ENCODE measurements at regions not wholly inside any gene's neighbourhood (a gene's known extent, or its start where the extent isn't known, plus 50 kb on each side); places are given as distances from the start of the nearest gene placed in this dataset.
"Not testable (repeated sequence)": the region's sequence is repeated elsewhere in the genome, so short reads cannot be mapped to it uniquely, and the experiment has no call there.

DNA sequence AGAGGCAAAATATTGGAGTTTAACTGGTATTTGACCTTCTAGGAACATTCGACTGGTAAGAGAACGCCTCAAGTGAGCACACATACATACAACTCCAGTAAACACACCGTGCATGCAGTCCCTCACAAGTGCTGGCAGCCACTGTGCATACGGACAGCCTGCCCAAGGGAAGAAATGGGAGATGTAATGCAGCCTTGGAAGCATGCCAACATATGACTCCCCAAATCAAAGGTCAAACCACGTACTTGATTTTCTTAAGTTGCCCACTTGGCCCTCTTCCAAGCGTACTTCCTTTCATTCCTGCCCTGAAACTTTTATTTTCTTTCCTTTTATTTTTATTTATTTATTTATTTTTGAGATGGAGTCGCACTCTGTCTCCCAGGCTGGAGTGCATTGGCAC lies 206.6 kb downstream of the SPRY1 start:
- DNase-seq: peak; percentile 8

DNA sequence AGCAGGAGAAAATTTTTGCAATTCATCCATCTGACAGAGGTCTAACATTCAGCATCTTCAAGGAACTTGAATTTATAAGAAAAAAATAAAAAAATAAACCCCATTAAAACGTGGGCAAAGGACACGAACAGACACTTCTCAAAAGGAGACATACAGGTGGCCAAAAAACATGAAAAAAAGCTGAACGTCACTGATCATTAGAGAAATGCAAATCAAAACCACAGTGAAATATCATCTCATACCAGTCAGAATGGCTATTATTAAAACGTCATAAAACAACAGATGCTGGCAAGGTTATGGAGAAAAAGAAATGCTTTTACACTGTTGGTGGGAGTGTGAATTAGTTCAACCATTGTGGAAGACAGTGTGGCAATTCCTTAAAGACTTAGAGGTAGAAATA lies 209.2 kb downstream of the SPRY1 start:
- DNase-seq: not testable (repeated sequence)

DNA sequence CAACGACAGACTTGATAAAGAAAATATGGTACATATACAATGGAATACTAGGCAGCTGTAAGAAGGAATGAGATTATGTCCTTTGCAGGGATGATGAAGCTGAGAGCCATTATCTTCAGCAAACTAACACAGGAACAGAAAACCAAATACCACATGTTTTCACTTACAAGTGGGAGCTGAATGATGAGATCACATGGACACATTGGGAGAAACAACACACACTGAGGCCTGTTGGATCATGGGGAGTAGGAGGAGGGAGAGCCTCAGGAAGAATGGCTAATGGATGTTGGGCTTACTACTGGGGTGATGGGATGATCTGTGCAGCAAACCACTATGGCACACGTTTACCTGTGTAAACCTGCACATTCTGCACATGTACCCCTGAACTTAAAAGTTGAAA lies 209.7 kb downstream of the SPRY1 start:
- DNase-seq: no peak

DNA sequence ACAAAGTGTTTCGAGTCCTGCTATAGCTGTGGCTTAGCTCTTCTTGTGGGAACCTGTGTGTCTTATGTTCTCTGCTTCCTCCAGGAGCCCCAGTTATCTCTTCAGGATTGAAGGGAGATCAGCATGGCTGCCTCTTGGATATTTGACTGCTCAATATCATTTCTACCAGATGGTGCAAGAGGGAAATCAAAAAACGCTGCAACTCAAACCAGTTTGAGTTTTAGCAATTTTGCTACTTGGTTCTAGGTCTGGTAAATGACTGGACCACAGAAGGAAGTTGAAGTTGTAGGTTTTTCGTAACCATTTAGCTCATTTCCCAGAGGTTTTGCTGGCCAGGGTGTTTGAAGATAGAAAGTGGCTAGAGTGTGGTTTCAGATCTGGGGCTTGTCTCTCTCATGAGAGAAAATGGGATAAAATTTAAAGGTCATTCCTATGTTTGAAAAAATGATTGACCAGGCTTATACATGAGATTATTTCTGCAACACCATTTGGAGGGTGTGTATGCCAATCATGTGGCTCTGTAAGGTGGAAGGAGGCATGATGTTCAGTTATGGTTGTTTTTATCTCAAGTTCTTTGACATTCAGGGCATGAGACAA lies 210.4 kb downstream of the SPRY1 start:
- DNase-seq: no peak

DNA sequence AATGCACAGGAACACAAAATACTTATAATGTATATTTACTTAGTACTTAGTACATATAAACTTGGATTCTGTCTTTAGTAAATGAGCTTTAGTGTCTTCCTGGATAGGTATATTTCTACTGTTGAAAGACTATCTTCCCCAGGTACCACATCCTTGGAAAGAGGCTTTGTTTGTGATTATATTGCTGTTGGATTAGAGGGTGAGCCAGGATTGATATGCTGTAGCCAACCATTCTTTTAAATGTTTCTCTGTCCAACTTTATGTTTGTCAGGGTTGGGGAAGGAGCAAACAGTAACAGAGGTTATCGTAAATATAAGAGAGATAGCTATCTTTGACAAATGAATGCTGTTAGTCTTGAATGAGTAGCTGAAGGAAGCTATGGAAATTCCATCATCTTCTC lies 213.2 kb downstream of the SPRY1 start:
- DNase-seq: no peak

DNA sequence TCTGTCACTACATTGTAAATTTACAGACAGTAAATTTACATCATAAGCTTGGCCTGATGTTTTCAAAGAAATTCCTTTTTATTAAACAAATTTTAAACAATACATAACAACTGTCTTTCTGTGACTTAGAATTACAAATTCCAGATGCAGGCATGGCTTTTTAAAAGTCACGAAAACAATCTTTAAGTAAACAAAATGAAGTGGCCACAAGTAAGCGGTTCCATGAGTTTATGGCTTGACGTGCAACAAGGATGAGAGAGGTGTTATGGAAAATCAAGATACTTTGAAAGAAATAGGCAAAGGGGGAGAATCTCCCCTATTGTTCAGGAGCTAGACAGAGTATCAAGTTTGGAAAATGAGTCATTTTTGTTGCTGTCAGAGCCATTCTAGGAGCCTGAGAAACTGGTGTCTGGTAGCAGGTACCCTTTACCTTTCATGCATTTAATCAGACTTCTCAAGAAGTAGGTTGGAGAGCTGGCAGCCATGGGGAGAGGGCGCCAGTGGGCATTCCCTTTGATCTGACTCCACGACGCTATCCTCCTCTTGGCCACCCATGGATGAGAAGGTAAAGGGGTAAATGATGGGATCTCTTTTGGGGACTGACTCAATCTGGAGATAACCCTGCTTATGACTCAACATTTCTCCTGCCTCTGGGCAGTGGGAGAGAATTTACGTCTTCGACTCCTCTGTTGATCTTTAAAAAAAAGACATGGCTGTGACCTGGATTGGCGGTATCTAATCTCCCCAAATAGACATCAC lies 217.2 kb downstream of the SPRY1 start:
- no peak for DNase-seq

DNA sequence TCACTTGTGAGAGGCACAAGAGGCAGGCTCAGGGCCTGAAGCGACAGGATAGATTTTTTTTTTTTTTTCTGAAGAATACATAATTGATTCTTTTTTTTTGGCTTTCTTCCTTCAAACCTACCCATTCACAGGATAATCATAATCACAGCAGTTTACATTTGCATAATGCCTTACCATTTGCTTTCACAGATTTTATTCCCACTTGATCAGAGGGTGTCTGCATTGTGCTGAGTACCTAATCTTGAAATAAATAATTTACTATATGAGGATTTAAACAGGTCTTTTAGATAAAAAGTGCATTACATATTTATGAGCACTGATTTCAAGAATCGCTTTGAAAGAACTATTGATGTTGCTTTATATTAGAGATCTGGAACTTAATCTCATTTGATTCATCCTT lies 219.3 kb downstream of the SPRY1 start:
- no peak for DNase-seq

DNA sequence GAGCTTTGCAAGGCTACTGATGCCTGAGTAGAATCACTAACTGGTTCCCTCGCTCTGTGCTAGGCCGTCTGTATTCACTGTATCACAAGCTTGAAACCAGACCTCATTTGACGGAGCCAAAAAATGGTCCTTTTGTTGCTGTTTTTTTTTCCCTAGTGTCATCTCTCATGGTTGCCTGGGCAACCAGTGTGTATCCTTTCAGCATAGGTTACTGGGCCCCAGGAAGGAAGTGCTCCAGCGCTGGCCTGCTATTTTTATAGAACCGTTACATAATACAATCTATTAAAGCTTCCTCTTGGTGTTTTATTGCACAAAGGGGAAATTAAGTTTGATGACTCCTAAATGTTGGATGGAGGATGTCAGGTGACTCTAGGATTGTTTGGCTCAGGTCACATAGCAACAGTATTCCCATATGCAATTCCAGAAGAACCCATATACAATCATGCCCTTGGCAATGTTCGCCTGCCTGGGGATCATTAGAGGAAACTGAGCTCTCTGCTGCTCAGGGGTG lies 220.4 kb downstream of the SPRY1 start:
- DNase-seq: no peak

DNA sequence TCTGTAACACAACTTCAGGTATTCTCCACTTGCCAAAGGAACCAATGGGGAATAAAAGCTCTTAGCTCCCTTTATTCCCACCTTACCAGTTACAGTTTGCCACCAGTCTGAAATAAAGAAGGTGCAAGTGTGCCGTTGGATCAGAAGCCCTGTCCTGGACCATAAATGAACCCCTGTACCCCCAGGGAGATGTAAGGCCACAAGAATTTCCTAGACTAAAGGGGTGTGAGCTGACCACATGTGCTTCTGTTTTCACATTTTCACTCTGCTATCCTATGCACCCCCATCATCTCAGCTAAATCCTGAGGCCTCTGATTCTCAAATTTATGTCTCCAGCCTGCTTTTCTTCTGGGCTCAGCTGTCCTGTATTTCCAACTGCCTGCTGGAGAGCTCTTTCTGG lies 221.2 kb downstream of the SPRY1 start:
- no peak for DNase-seq

DNA sequence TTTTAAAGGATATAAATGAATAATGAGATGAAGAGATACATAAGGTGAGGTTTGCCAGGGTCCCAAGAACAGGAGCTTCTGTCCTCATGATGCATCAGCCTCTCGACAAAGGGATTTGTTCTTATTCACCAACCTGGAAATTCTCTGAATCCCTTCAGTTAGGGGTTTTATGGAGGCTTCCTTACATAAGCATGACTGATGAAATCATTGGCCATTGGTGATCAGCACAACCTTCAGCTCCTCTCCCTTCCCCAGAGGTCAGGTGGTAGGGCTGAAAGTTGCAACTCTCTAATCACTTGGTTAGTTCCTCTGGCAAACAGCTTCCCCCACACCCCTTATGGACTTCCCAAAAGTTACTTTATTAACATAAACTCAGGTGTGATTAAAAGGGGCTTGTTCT lies 222.0 kb downstream of the SPRY1 start:
- no peak for DNase-seq

DNA sequence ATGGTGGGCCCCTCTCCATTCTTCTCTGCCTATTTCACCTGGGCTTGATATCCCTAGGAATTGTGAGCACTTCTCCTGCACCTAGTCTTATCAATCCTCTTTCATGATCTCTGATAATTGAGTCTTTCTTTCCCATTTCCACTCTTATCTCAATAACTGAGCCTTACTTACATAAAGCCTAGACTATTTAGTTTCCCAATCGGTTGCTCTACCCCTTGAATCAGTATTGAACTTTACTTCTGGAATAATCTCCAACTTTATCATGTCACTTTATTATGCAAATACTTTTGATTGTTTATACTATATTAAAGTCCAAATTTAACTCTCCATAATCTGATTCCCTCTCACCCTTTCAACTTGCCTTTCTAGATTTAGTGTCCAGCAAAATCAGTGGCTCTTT lies 222.7 kb downstream of the SPRY1 start:
- no peak for DNase-seq

DNA sequence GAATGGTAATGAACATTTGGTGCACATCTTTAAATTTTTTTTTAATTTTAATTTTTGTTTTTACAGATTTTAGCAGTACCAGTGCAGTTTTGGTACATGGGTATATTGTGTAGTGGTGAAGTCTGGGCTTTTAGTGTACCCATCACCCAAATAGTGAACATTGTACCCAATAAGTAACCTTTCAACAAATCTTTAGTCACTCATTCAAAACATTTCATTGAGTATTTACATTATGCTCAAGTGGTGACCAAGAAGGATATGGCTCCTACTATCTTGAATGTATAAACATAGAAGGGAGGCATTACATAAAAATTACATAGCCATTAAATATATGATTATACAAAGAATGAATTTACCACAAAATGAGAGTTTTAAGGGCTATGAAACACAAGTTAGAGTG lies 223.3 kb downstream of the SPRY1 start:
- DNase-seq: no peak

DNA sequence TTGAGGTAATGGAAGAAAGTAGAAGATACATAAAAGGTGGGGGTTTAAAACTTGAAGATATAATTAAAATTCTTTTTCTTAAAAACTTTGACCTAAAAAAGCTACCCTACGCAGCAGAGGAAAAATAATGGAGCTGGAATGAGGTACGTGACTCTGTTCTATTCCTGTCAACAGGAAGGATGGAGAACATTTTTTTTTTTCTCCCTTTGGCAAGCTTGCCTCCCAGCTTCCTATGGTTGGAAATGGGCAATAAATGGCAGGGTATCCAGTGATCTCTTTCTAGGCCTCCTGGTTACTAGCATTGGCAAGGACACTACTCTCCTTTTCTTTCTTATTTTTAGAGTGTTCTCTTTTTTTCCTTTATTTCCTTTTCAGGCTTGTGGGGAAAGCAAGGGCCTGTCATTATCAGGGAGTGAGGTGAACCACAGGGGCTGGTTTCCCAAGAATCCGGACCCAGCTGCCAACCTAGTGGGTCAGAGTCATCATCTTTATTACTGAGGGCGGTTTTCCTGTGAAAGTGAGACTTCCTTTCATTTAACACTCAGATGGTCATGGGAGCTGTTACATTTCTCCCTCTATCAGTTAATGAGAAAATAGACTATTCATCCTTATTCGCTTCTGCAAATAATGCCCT lies 224.6 kb downstream of the SPRY1 start:
- DNase-seq: no peak

DNA sequence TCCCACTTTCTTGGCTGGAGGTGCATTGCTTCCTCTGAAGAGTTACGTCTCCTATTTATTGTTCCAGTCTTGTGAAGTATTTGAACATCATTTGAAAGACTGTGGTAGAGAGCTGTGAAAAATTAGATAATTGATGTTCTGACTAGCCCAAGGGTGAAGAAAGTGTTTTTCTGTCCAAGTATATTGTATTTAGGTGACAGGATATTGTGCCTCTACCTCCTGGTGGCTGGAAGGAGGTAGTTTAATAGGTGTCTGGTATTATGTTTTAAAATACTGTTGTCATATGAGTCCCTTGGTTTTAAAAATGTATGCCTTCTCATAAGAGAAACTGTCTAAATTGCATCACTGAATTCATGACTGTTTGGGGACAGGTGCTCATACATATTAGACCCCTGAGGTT lies 226.0 kb downstream of the SPRY1 start:
- no peak for DNase-seq

DNA sequence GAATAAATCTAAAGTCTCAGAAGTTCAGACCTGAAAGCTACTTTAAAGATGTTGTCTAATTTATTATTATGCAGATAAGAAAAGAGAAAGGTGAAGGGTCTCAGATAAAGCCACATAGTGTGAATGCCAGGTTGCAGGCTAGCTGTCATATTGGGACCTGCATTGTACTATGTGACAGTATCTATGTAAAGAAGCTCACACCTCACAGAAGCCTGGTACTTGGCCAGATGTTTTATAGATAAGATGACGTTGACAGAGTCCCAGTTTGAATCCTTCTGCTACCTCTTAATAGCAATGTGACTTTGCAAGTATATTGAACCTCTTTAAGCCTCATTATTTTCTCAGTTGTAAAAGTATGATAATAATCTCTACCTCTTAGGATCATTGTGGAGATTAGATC lies 227.0 kb downstream of the SPRY1 start:
- no peak for DNase-seq

DNA sequence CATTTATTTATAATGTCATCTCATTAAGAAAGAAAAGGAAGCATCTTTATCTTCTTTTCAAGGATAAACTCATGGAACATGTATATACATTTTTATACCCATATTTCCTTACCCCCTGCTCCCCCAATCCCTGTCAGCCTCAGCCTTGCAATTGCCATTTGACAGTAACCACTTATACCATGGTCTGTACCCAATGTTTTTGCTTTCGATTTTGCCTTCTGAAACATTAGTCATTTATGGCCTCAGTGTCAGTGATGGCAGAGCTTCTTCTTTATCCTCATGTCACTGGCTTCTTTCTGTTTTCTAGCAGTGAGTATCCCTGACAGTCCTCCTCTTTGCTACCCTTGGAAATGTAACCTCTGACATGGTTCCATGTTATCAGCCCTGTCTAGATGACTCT lies 228.4 kb downstream of the SPRY1 start:
- no peak for DNase-seq

DNA sequence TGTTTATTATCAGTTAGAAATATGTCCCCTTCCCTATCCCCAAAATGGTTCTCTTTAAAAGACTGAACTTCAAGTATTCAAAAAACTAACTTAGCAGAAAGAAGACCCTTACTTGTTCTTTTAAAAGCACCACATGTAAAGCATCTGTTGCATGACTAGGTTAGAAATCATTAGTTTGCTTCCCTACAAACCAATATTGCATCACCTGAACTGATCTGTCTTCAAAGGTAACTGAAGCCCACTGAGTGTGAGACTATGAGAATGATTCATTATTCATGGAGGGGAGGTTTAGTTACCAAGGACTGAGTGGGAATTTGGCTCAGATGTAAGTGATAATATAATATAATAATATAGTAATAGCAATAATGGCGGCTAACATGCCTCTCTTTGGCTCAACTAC lies 231.7 kb downstream of the SPRY1 start:
- no peak for DNase-seq

DNA sequence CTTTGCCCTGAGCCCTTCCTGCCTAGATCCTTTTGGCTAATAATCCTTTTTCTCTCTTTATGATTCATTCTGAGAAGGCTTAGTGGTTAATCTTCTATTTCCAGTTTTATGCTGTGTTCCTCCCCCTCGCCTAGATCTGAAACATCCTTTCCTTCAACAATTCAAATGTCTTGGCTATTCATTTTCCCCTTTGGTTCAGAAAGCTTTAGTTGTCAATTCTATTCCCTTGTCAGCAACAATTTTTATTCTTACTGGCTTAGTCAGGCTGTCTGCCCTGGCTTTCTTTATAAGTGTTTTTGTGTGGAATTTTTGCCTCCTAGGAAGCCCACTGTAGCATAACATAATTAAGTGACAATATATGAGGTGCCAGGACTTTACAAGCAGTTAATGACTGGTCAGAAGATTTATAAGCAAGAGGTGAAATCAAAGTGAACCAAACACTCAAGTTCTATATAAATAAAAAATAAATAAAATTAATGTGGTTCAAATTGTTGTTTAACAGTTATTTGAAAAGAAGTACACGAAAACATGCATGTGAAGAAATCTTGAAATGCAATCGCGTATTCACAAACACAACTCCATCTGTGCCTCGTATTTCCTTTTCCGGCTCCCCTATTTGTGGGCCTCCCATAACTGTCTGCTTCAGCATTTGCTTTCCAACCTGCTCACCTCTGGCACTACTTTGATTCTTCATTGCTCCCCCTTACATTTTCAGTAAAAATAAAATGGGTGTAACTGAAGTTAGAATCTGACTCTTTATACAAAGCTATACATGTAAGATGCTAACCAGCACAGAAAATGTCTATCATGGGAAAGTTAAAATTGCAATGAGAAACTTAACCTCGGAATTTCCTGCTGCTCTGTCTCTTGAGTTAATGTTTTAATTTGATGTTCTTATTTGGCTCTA lies 235.4 kb downstream of the SPRY1 start:
- no peak for DNase-seq

DNA sequence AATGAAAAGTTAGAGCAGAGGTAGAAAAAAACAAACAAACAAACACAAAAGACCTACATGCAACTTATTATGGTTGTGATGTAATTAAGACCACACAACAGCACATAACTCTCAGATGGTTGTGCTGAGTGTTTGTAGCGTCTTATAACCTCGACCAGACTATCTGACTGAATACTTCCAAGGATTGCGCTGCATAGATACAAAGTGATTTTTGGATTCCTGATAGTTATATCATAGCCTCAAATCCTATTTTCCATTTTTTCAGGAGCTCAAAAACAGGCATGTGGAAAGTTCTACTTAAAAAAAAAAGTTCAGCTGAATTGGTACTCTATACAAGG lies 236.1 kb downstream of the SPRY1 start:
- DNase-seq: no peak

DNA sequence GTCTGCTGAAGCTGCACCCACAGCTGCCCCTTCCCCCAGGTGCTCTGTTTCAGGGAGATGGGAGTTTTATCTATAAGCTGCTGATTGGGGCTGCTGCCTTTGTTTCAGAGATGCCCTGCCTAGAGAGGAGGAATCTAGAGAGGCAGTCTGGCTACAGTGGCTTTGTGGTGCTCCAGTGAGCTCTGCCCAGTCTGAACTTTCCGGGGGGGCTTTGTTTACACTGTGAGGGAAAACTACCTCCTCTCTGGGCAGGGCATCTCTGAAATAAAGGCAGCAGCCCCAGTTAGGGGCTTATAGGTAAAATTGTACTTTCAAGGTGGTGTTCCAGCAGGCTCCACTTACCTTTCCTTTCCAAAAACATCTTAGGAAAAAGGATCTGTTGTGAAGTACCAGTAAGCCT lies 242.2 kb downstream of the SPRY1 start:
- DNase-seq: no peak

DNA sequence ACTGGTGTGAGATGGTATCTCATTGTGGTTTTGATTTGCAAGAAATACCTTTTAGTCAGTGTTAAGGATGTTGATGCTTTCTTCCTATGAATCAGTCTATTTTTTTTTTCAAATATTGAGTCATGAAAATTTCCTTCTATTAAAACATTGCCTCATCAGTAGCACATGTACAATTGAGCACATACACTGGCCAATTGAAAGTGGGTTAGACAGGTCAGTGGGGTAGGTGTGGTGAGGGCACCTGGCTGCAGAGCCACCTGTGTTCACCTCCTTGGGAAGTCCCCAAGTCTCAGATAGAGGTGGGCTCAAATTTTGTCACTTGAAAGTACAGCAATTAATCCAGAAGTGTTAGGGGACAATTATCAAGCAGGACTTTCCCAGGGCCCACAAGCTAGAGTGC lies 243.7 kb downstream of the SPRY1 start:
- no peak for DNase-seq

DNA sequence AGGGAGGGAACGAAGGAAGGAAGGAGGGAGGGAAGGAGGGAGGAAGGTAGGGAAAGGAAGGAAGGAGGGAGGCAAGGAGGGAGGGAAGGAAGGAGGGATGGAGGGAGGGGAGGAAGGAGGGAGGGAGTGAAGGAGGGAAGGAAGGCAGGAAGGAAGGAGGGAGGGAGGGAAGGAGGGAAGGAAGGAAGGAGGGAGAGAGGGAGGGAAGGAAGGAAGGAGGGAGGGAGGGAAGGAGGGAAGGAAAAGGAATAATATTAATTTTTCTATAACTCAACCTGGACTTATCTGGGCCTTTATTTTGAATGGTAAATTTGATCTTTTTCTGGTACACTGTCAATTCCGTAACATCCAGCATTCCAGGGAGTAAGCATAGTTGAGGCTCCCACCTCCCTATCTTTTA lies 244.2 kb downstream of the SPRY1 start:
- no peak for DNase-seq

DNA sequence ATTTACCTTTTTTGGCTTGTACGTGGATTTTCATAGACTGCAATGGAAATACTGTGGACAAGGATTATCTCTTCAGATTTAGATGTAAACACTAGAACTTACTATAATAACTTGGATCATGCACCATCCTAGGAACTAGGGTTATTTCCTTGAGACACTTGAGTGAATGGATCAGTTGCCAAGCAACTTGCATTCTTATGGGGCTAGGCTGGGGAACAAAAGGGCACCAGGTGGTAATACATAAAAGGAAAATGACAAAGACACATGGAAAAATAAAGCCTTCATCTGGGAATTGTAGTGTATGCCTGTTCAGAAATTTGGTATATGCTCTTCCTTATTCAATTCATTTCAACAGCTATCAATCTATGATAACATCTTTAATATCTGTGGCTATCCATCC lies 247.1 kb downstream of the SPRY1 start:
- DNase-seq: no peak

All from RPMI8226 (cell line).